B cell (primary cell): ENCODE measurements at regions not wholly inside any gene's neighbourhood (a gene's known extent, or its start where the extent isn't known, plus 50 kb on each side); places are given as distances from the start of the nearest gene placed in this dataset.

ENCODE experiments used
- ATAC-seq: fragments of 200-7000 bp; cut with Tn5 transposase; one replicate; pipeline ENCODE4 v1.10.0; 2021; ENCODE audit warnings: low read depth, mild to moderate bottlenecking, moderate number of reproducible peaks, moderate library complexity
- CTCF ChIA-PET: fragments of 350-600 bp; sonication (Branson Sonifier 250); formaldehyde crosslinking; loops from one replicate; lab custom pipeline; 2021; ENCODE audit warnings: antibody characterized with exemption, inconsistent platforms; lab: Charles Lee
- POLR2A ChIA-PET: fragments of 350-600 bp; sonication (Branson Sonifier 250); formaldehyde crosslinking; loops from one replicate; lab custom pipeline; 2021; ENCODE audit warnings: antibody characterized with exemption; lab: Charles Lee
- DNase-seq: peaks from one replicate; pipeline ENCODE4 v3.0.0; 2013
- H2AFZ ChIP-seq: 2 replicates; pipeline ENCODE4 v1.6.1; 2012; ENCODE audit warnings: mild to moderate bottlenecking, low read depth, low read length; ENCODE audit not compliant: insufficient read depth, poor library complexity, severe bottlenecking
- H3K27ac ChIP-seq, 2 donors: 1 replicate in 1 of 2; 2 replicates in 1 of 2; pipeline ENCODE4 v1.5.1; 2012 to 2013; ENCODE audit warnings: low read length in 2 of 2, mild to moderate bottlenecking in 2 of 2, moderate library complexity in 1 of 2
- H3K27me3 ChIP-seq, 4 experiments: fragments of 200-600 bp in 1 of 4; sonication (generic) in 1 of 4; replicated peaks in 1 of 4; 1 replicate in 2 of 4; 2 replicates in 2 of 4; pipeline versions ENCODE4 v1.6.1 to v1.7.0; 2013 to 2016; ENCODE audit warnings: low read length in 3 of 4, mild to moderate bottlenecking in 2 of 4, mixed read lengths in 1 of 4, moderate library complexity in 1 of 4; ENCODE audit not compliant: insufficient read depth in 4 of 4, control insufficient read depth in 3 of 4; ENCODE audit errors: control extremely low read depth in 1 of 4
- H3K36me3 ChIP-seq, 2 experiments: replicated peaks in 1 of 2; 1 replicate in 1 of 2; 2 replicates in 1 of 2; pipeline versions ENCODE4 v1.6.1 to v1.7.1; 2013; ENCODE audit warnings: low read length in 1 of 2; ENCODE audit not compliant: insufficient read depth in 2 of 2, control insufficient read depth in 1 of 2; ENCODE audit errors: control extremely low read depth in 1 of 2, extremely low read depth in 1 of 2
- H3K4me1 ChIP-seq, 2 donors: fragments of 200-600 bp in 1 of 2; sonication (generic) in 1 of 2; 1 replicate in 1 of 2; 2 replicates in 1 of 2; pipeline versions ENCODE4 v1.5.1 to v1.6.1; 2013 to 2017; ENCODE audit warnings: low read length in 2 of 2; ENCODE audit not compliant: control insufficient read depth in 2 of 2, insufficient read depth in 2 of 2
- H3K4me2 ChIP-seq: replicated peaks from 2 replicates; pipeline ENCODE3; 2012; ENCODE audit warnings: mild to moderate bottlenecking, low read depth, low read length; ENCODE audit not compliant: poor library complexity, severe bottlenecking
- H3K4me3 ChIP-seq, 5 experiments: fragments of 200-600 bp in 1 of 5; sonication (generic) in 1 of 5; 1 replicate in 3 of 5; 2 replicates in 2 of 5; pipeline versions ENCODE4 v1.5.1 to v1.7.0; 2011 to 2016; ENCODE audit warnings: low read length in 4 of 5, mild to moderate bottlenecking in 4 of 5, low read depth in 2 of 5, control low read depth in 1 of 5, moderate library complexity in 1 of 5; ENCODE audit not compliant: insufficient read depth in 1 of 5; ENCODE audit errors: control extremely low read depth in 1 of 5, extremely low read depth in 1 of 5
- H3K79me2 ChIP-seq: fragments of 200-600 bp; sonication (generic); one replicate; pipeline ENCODE4 v1.6.0; 2016; ENCODE audit warnings: low read length; ENCODE audit not compliant: control insufficient read depth, insufficient read depth
- H3K9ac ChIP-seq: fragments of 200-600 bp; sonication (generic); 2 replicates; pipeline ENCODE4 v1.6.1; 2017; ENCODE audit warnings: mild to moderate bottlenecking, low read length, moderate library complexity
- H3K9me3 ChIP-seq, 3 donors: one replicate each; pipeline versions ENCODE4 v1.6.1 to v1.7.1; 2013; ENCODE audit warnings: low read length in 2 of 3; ENCODE audit not compliant: control insufficient read depth in 2 of 3, insufficient read depth in 1 of 3; ENCODE audit errors: control extremely low read depth in 1 of 3
- H4K20me1 ChIP-seq: 2 replicates; pipeline ENCODE4 v1.6.0; 2012; ENCODE audit warnings: mild to moderate bottlenecking, low read length; ENCODE audit not compliant: insufficient read depth, control insufficient read depth, poor library complexity, severe bottlenecking
- H3K27ac Mint-ChIP-seq: one replicate; pipeline ENCODE4 v1.8.0; 2021; ENCODE audit warnings: mixed read lengths
- H3K27me3 Mint-ChIP-seq: one replicate; pipeline ENCODE4 v1.8.0; 2021; ENCODE audit warnings: mixed read lengths
- H3K4me1 Mint-ChIP-seq: one replicate; pipeline ENCODE4 v1.8.0; 2021; ENCODE audit warnings: mixed read lengths
- H3K4me3 Mint-ChIP-seq: one replicate; pipeline ENCODE4 v1.8.0; 2021; ENCODE audit warnings: mixed read lengths
- H3K9me3 Mint-ChIP-seq: one replicate; pipeline ENCODE4 v1.8.0; 2022; ENCODE audit warnings: mixed read lengths; ENCODE audit not compliant: insufficient read depth
- CTCF ChIP-seq: fragments of 200-600 bp; IDR thresholded peaks from one replicate; pipeline ENCODE4 v1.8.0; 2022; ENCODE audit warnings: antibody characterized with exemption, mild to moderate bottlenecking
- EZH2 ChIP-seq: IDR thresholded peaks from 2 replicates; pipeline ENCODE4 v1.6.1; 2012; ENCODE audit warnings: borderline replicate concordance, low read depth, mild to moderate bottlenecking, moderate library complexity, low read length; ENCODE audit not compliant: insufficient read depth, poor library complexity, severe bottlenecking
- WGBS: methylation state at CpG from one replicate; pipeline ENCODE4 v1.1.5; 2013; ENCODE audit warnings: missing lambda C conversion rate; ENCODE audit not compliant: insufficient coverage; 5-methylcytosine and 5-hydroxymethylcytosine counted together
- intact Hi-C: fragments of 100-400 bp; cut with micrococcal nuclease; formaldehyde crosslinking; loops from one replicate; pipeline ENCODE4 v1.10.0; 2022

DNA sequence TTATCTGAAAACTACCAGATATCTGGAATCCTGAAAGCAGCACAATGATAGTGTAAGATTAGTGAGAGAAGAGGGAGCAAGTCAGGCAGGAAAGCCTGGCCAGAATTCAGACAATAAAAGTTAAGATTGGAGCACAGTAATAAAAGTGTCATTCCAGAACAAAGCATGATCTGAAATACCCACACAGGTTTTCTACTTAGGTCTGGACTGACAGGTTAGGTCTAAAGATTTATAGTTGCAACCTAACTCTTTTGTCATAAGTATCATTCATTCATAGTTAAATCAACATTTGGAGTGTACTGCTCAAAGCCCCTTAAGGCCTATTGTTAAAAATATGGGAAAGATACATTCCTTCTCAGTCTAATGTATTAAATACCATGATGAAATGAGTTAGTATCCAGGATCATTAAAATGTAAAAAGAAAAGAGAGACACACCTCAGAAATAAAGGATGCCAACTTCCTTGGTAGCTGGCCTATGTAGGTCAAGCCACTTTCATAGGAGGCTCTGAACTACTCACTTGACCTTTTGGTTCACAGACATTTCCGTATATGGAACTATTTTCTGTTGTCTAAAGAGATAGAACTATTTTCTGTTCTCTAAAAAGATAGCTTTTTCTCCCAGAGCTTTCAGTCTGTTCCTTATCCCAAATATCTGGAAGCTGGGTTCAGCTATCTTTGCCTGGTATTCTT is 105.2 kb downstream of the FAS start:
- no peak overlapping the region for H3K4me2 ChIP-seq
- no peaks in the 10 kb centered on the region for H3K27me3 ChIP-seq
- ATAC-seq, result no peak
- H4K20me1 ChIP-seq, result no peaks in the 10 kb centered on the region
- no peak overlapping the region for H3K27ac ChIP-seq
- no peak overlapping the region for H3K4me3 ChIP-seq
- TF ChIP-seq EZH2 (no peak), CTCF (no peak)
- Mint-ChIP-seq H3K27me3 (no peaks in the 10 kb centered on the region), H3K9me3 (no peaks in the 10 kb centered on the region), H3K27ac (no peak overlapping the region), H3K4me3 (no peak overlapping the region), H3K4me1 (no peaks in the 10 kb centered on the region)
- H3K9me3 ChIP-seq, result no peaks in the 10 kb centered on the region
- WGBS, result no CpG with 5 or more reads among the region's 1 CpG
- no peaks in the 10 kb centered on the region for H3K79me2 ChIP-seq
- CTCF ChIA-PET, result no interaction called here
- no peak for DNase-seq
- no peaks in the 10 kb centered on the region for H3K36me3 ChIP-seq
- H3K9ac ChIP-seq, result no peak overlapping the region
- POLR2A ChIA-PET, result no interaction called here
- H3K4me1 ChIP-seq, result no peaks in the 10 kb centered on the region
- intact Hi-C loops, result no loop called here
- H2AFZ ChIP-seq, result no peak overlapping the region

- intact Hi-C loops, result no loop called here
- Histone ChIP-seq H3K36me3 (no peaks in the 10 kb centered on the region), H3K9ac (no peak overlapping the region), H3K27ac (no peak overlapping the region), H3K4me1 (no peaks in the 10 kb centered on the region), H3K79me2 (no peaks in the 10 kb centered on the region), H4K20me1 (no peaks in the 10 kb centered on the region), H3K4me3 (no peak overlapping the region), H2AFZ (no peak overlapping the region), H3K9me3 (no peaks in the 10 kb centered on the region), H3K4me2 (no peak overlapping the region), H3K27me3 (no peaks in the 10 kb centered on the region)
- no peak for DNase-seq
- CTCF ChIA-PET, result interaction anchor here (0.7 to 1.2 kb wide), 2 partner anchors 161 to 336 kb away, joined by 3 to 6 read pairs; no protein-coding TSS in a partner anchor
- H3K27ac Mint-ChIP-seq, result no peak overlapping the region
- 94% methylated on average over 3 of the region's 3 CpGs for WGBS
- no peak for TF ChIP-seq CTCF
- TF ChIP-seq EZH2, result no peak
- POLR2A ChIA-PET, result no interaction called here
- no peak for ATAC-seq
- no peak overlapping the region for H3K4me3 Mint-ChIP-seq
- H3K27me3 Mint-ChIP-seq, result no peaks in the 10 kb centered on the region
- no peaks in the 10 kb centered on the region for H3K9me3 Mint-ChIP-seq
- no peaks in the 10 kb centered on the region for H3K4me1 Mint-ChIP-seq
These were observed 103.1 kb downstream of the FAS start for GRCh38 chr10:89093728-89094127.
